CD4-positive, alpha-beta T cell treated with Interferon gamma for 1 hour (primary cell): ENCODE measurements at regions not wholly inside any gene's neighbourhood (a gene's known extent, or its start where the extent isn't known, plus 50 kb on each side); places are given as distances from the start of the nearest gene placed in this dataset.

Experiments used
- DNase-seq: peaks from one replicate; pipeline ENCODE4 v3.0.0-alpha.2; 2020

- no peak for DNase-seq
Measured at GRCh38 chr6:137763436-137763835, 103.6 kb upstream of the TNFAIP3 start.

- DNase-seq = no peak
Measured at GRCh38 chr6:137763886-137764285, 103.2 kb upstream of the TNFAIP3 start.

DNA sequence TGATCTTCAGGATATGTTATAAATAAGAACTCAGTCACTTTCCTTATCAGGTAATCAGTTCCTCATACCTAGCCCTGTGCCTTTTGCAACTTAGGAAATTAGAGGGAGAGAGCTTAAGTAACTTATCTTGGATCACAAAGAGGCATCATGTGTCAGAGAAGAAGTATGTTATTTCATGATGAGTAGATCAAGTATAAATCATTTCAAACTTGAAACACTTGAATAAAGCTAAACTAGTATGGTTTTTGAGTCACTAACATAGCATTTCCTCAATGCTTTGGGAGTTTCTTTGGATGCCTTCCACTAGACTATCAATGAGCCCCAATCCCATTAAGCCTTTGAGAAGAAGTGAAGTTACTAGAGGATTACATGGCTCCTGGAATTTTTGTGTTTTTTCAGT is 102.6 kb upstream of the TNFAIP3 start:
- DNase-seq = no peak

- DNase-seq = no peak
Measured at GRCh38 chr6:137765059-137765458, 102.0 kb upstream of the TNFAIP3 start.

DNA sequence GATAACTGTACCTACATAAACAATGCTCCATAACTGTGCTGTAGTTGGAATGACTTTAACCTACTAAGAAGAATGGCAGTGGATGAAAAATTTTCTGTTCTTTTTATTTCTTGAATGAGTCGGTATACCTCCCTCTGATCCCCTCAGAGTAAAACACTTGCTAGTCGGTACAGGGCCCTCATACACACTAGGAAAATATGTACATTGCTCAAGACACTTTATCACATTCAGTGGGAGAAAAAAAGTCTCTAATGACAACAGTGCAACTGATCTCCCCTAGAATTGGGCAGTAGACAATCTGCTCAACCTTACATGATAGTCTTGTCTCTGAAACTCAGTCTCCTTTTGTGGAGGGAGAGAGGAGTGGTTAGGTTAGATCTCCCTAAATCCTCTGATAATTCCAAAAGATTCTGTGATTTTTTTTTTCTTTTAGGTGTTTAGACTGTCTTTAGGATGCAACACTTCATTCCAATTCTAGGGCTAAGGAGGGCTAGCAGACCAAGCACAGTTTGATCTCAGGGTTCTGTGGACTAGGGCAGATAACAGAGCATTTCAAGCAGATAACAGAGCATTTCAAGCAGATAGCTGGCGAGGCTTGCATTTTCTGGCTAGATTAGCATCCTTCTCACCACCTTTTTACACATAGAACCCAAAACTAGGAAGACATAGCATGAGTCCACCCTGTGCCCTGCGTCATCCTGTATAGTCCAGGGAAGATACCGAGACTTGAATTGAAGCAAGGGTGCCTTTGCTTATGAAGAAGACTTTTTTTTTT is 100.3 kb upstream of the TNFAIP3 start:
- DNase-seq = no peak

DNA sequence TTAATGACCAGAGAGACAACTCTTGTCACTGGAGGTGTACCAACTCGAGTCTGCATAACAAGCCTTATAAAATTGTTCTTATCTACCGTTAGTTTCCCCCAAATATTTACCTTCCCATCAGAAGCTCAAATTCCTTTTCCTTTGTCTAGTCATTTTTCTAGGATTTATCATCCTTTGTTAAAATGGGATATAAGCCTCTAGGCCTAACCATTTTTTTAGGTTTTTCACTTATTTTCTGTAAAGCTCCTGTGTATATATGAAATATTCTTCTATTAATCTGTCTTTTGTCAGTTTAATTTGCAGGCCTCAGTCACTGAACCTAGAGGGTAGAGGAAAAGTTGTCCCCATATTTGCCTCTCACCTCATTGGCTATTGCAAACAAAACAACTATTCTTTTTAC is 99.6 kb upstream of the TNFAIP3 start:
- DNase-seq = no peak

DNA sequence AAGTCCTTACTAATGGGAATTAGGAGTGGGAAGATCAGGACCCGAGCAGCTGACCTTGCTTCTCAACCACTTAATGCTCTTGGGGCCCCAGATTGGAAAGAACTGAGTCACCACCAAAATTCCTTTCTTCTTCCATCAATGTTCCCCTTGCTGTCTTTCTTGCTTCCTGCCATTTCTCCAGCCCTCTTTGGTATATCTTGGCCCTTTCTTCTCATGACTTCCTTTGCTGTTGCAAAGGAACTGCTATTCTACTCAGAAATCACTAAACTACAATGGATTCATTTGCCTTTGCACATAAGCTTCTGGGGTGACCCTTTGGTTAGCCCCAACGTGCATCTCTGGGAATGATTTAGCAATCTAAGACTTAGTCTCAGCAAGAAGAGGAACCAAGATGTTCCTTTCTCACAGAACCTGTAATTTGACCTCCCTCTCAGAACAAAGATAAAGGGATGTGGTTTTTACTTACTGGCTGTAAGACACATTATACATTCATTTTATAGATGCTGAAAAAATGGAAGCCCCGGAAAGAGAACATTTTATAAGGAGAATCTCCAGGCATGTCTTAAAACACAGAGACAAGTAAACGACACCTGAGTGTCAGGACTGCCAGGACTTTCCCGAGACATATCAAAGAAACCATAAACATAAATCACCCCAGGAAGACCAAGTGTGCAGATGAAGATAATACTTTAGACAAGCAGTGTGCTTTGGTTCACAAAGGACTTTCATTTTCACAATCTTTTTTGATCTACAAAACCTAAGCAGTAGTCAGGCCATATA is 99.0 kb upstream of the TNFAIP3 start:
- no peak for DNase-seq

DNA sequence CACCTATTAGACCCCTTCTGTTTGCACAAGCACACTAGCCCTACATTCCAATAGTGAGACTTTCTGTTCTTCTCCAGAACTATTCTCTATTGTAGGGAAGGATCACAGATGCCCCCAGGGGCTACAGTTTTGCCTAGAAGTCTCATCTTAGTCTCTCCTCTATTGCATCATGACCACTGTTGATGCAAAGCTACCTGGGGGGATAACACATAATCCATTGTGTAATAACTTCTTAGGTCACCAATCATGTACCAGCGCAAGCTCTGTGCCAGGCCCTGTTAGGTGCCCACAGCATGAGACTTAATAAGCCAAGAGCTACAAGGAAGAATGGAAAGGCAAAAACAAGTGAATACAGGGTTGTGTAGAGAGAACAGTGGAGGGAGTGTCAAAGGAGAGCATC is 98.1 kb upstream of the TNFAIP3 start:
- no peak for DNase-seq

- no peak for DNase-seq
Measured at GRCh38 chr6:137769797-137770362, 97.2 kb upstream of the TNFAIP3 start.

- DNase-seq = no peak
Measured at GRCh38 chr6:137772541-137773250, 94.4 kb upstream of the TNFAIP3 start.

DNA sequence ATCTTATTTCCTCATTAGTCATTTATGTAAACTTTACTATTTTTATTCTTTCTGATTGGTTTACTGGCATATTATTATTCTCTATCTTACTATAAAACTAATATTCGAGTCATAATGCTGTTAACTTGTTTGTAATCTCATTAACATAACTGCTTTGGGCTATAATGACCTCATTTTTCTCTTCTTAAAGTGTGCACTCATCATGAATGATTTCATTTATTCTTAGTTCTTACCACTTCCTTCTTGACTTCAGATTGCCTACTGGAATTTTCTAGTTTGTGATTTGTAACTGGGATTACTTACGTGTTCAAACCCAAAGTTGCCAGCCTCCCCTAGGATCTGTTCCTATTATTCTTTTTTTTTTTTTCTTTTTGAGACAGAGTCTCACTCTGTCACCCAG is 91.8 kb upstream of the TNFAIP3 start:
- DNase-seq = no peak

GRCh38 chr6:137775720-137776119 is 91.3 kb upstream of the TNFAIP3 start:
- no peak for DNase-seq

DNA sequence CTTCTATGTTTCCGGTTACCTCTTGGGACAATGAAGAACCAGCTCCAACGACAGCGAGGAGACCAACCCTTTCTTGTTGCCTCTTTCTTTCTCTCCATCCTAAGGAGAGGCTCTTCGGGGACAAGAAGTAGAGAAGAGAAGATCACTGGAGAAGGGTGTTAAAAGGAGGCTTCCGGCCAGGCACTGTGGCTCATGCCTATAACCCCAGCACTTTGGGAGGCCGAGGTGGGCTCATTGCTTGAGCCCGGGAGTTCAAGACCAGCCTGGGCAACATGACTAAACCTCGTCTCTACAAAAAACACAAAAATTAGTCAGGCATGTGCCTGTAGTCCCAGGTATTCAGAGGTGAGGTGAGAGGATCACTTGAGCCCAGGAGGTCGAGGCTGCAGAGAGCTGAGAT is 90.8 kb upstream of the TNFAIP3 start:
- DNase-seq = no peak

- DNase-seq = no peak
Measured at GRCh38 chr6:137776786-137777686, 90.0 kb upstream of the TNFAIP3 start.

GRCh38 chr6:137777687-137778075 is 89.4 kb upstream of the TNFAIP3 start:
- DNase-seq = no peak

DNA sequence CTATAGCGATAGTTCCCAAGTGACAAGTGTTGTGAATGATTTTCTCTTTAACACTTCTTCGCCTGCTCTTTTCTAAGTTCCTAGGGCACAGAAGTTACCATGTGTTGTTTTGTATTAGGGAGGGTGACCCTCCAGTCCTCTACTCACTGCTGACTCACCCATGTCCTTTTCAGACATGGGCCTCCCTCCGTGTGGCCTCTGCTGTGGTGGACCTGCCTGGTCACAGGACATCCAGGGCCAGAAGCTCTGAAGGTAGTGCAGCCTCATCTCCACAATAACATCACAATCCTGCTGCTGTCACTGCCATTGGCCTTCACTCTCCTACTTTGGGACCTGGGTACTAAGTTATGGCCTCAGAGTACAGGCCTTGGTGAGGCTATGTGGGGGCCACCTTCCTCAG is 87.1 kb upstream of the TNFAIP3 start:
- DNase-seq = no peak

- DNase-seq = no peak
Measured at GRCh38 chr6:137780447-137781034, 86.5 kb upstream of the TNFAIP3 start.

DNA sequence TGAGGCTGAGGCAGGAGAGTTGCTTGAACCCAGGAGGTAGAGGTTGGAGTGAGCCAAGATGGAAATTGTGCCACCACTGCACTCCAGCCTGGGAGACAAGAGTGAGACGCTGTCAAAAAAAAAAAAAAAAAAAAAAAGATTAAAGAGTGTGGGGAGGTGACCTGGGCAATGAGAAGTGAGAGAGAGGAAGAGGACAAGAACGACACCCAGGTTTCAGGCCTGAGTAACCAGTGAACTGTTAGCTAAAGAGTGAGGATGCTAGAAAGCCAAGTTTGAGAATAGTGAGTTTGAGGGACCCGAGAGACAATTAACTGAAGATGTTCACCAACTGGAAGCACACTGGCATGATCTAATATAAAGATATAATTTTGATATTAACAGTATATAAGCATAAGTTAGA is 85.4 kb upstream of the TNFAIP3 start:
- no peak for DNase-seq

GRCh38 chr6:137782166-137783039 is 84.7 kb upstream of the TNFAIP3 start:
- no peak for DNase-seq

GRCh38 chr6:137783710-137784109 is 83.3 kb upstream of the TNFAIP3 start:
- DNase-seq = no peak

- DNase-seq = no peak
Measured at GRCh38 chr6:137784583-137784982, 82.5 kb upstream of the TNFAIP3 start.
